ENCODE measurements at regions not wholly inside any gene's neighbourhood (a gene's known extent, or its start where the extent isn't known, plus 50 kb on each side); places are given as distances from the start of the nearest gene placed in this dataset.

DNA sequence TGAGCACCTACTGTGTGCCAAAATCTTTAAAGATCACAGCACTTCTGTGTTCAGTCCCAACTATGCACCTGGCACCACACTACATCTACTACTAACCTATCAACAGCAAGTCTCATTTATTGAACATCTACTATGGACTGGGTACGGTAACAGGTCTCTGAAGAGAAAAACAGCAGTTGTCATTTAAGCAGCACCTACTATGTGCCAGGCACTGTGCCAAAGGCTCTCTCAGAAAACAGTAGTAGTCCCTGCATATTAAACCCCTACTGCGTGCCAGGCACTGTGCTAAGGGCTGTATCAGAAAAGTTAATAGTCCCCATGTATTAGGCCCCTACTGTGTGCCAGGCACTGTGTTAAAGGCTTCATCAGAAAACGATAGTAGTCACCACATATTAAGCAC, 106.2 kb downstream of the PTPRS start:
- TF ChIP-seq EZH2 (IDR thresholded peaks at IDR 0.05; ENCODE audit: borderline replicate concordance, insufficient read depth, low read length, poor library complexity, severe bottlenecking), result no peak
- TF ChIP-seq, protein P1, sequence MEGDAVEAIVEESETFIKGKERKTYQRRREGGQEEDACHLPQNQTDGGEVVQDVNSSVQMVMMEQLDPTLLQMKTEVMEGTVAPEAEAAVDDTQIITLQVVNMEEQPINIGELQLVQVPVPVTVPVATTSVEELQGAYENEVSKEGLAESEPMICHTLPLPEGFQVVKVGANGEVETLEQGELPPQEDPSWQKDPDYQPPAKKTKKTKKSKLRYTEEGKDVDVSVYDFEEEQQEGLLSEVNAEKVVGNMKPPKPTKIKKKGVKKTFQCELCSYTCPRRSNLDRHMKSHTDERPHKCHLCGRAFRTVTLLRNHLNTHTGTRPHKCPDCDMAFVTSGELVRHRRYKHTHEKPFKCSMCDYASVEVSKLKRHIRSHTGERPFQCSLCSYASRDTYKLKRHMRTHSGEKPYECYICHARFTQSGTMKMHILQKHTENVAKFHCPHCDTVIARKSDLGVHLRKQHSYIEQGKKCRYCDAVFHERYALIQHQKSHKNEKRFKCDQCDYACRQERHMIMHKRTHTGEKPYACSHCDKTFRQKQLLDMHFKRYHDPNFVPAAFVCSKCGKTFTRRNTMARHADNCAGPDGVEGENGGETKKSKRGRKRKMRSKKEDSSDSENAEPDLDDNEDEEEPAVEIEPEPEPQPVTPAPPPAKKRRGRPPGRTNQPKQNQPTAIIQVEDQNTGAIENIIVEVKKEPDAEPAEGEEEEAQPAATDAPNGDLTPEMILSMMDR (IDR thresholded peaks at IDR 0.05; ENCODE audit: poor library complexity, severe bottlenecking), result no peak
- no peak for TF ChIP-seq POLR2AphosphoS5 (IDR thresholded peaks at IDR 0.05)
- no peak for TF ChIP-seq EP300 (conservative IDR thresholded peaks at IDR 0.05; ENCODE audit: poor library complexity, severe bottlenecking)
- TF ChIP-seq TAF1 (IDR thresholded peaks at IDR 0.05; ENCODE audit: low read depth), result no peak
- no peak for TF ChIP-seq SMC3 (conservative IDR thresholded peaks at IDR 0.05; ENCODE audit: poor library complexity)
- TF ChIP-seq MXI1 (conservative IDR thresholded peaks at IDR 0.05; ENCODE audit: poor library complexity, severe bottlenecking), result no peak
- TF ChIP-seq, protein P2, sequence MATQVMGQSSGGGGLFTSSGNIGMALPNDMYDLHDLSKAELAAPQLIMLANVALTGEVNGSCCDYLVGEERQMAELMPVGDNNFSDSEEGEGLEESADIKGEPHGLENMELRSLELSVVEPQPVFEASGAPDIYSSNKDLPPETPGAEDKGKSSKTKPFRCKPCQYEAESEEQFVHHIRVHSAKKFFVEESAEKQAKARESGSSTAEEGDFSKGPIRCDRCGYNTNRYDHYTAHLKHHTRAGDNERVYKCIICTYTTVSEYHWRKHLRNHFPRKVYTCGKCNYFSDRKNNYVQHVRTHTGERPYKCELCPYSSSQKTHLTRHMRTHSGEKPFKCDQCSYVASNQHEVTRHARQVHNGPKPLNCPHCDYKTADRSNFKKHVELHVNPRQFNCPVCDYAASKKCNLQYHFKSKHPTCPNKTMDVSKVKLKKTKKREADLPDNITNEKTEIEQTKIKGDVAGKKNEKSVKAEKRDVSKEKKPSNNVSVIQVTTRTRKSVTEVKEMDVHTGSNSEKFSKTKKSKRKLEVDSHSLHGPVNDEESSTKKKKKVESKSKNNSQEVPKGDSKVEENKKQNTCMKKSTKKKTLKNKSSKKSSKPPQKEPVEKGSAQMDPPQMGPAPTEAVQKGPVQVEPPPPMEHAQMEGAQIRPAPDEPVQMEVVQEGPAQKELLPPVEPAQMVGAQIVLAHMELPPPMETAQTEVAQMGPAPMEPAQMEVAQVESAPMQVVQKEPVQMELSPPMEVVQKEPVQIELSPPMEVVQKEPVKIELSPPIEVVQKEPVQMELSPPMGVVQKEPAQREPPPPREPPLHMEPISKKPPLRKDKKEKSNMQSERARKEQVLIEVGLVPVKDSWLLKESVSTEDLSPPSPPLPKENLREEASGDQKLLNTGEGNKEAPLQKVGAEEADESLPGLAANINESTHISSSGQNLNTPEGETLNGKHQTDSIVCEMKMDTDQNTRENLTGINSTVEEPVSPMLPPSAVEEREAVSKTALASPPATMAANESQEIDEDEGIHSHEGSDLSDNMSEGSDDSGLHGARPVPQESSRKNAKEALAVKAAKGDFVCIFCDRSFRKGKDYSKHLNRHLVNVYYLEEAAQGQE (IDR thresholded peaks at IDR 0.05; ENCODE audit: borderline replicate concordance), result no peak
